PC-9 (cell line): ENCODE measurements at regions not wholly inside any gene's neighbourhood (a gene's known extent, or its start where the extent isn't known, plus 50 kb on each side); places are given as distances from the start of the nearest gene placed in this dataset.

Experiments
- BruUV-seq: library from RNA; stranded (reverse); fragments of 400-500 nt; replicated peaks from 2 replicates; lab custom pipeline; 2021; lab: Mats Ljungman, UMichigan
- CTCF ChIA-PET: fragments of 300-600 bp; sonication (Branson Sonifier 250); formaldehyde crosslinking; loops from one replicate; lab custom pipeline; 2022; ENCODE audit warnings: antibody characterized with exemption; lab: Charles Lee
- POLR2A ChIA-PET: fragments of 300-600 bp; sonication (Branson Sonifier 250); formaldehyde crosslinking; loops from one replicate; lab custom pipeline; 2022; ENCODE audit warnings: antibody characterized with exemption; ENCODE audit not compliant: unreplicated experiment; lab: Charles Lee
- DNase-seq, 2 experiments: peaks; one replicate each; pipeline versions ENCODE4 v3.0.0 to v3.0.0-alpha.2; 2015 to 2022; ENCODE audit warnings: mixed read lengths in 1 of 2
- H2AFZ ChIP-seq: fragments of 200-600 bp; sonication (generic); 2 replicates; pipeline ENCODE4 v1.8.1; 2017; ENCODE audit warnings: antibody characterized with exemption
- H3F3A ChIP-seq: fragments of 200-600 bp; sonication (generic); 2 replicates; pipeline ENCODE4 v1.8.1; 2017; ENCODE audit warnings: antibody characterized with exemption, mild to moderate bottlenecking, low read depth; ENCODE audit not compliant: insufficient read depth
- H3K27ac ChIP-seq: fragments of 200-600 bp; sonication (generic); 2 replicates; pipeline ENCODE4 v1.6.1; 2016; ENCODE audit warnings: mixed run types
- H3K27me3 ChIP-seq: fragments of 200-600 bp; sonication (generic); 2 replicates; pipeline ENCODE4 v1.6.1; 2016; ENCODE audit warnings: low read depth, mixed run types; ENCODE audit not compliant: insufficient read depth
- H3K36me3 ChIP-seq: fragments of 200-600 bp; sonication (generic); 2 replicates; pipeline ENCODE4 v1.6.1; 2016; ENCODE audit warnings: low read depth, mixed run types
- H3K4me1 ChIP-seq: fragments of 200-600 bp; sonication (generic); replicated peaks from 2 replicates; pipeline ENCODE4 v1.6.1; 2016; ENCODE audit warnings: mixed run types; ENCODE audit not compliant: insufficient read depth
- H3K4me2 ChIP-seq: fragments of 200-600 bp; sonication (generic); 2 replicates; pipeline ENCODE4 v1.6.1; 2017; ENCODE audit warnings: mixed run types
- H3K4me3 ChIP-seq: fragments of 200-600 bp; sonication (generic); 2 replicates; pipeline ENCODE4 v1.6.1; 2016; ENCODE audit warnings: mixed run types
- H3K79me2 ChIP-seq: fragments of 200-600 bp; sonication (generic); 2 replicates; pipeline ENCODE4 v1.6.1; 2017; ENCODE audit warnings: low read depth, mixed run types
- H3K9me2 ChIP-seq: fragments of 200-600 bp; sonication (generic); 2 replicates; pipeline ENCODE4 v1.8.1; 2017; ENCODE audit warnings: mild to moderate bottlenecking; ENCODE audit not compliant: insufficient read depth
- H3K9me3 ChIP-seq: fragments of 200-600 bp; sonication (generic); 2 replicates; pipeline ENCODE4 v1.8.1; 2016; ENCODE audit warnings: low read depth; ENCODE audit not compliant: insufficient read depth
- H4K20me1 ChIP-seq: fragments of 200-600 bp; sonication (generic); 2 replicates; pipeline ENCODE4 v1.8.1; 2017; ENCODE audit not compliant: insufficient read depth
- CTCF ChIP-seq: fragments of 200-600 bp; sonication (generic); conservative IDR thresholded peaks from 2 replicates; pipeline ENCODE4 v1.6.1; 2017; ENCODE audit warnings: mixed run types, antibody characterized with exemption, mild to moderate bottlenecking, moderate library complexity
- EZH2 ChIP-seq: fragments of 200-600 bp; sonication (generic); IDR thresholded peaks from 2 replicates; pipeline ENCODE4 v1.8.0; 2017; ENCODE audit warnings: antibody characterized with exemption, low read depth
- intact Hi-C: fragments of 100-400 bp; cut with micrococcal nuclease; formaldehyde crosslinking; loops from one replicate; pipeline ENCODE4 v1.10.0; 2022; ENCODE audit not compliant: unreplicated experiment

- Histone ChIP-seq H3K4me3 (no peak overlapping the region), H3K4me2 (no peak overlapping the region), H3K36me3 (no peaks in the 10 kb centered on the region), H4K20me1 (no peaks in the 10 kb centered on the region), H3K27ac (no peak overlapping the region), H3K9me3 (no peaks in the 10 kb centered on the region), H3F3A (no peaks in the 10 kb centered on the region), H3K27me3 (no peaks in the 10 kb centered on the region), H3K4me1 (no peaks in the 10 kb centered on the region), H3K9me2 (no peaks in the 10 kb centered on the region), H2AFZ (no peak overlapping the region), H3K79me2 (no peaks in the 10 kb centered on the region)
- POLR2A ChIA-PET = no interaction called here
- intact Hi-C loops = no loop called here
- no TSS peak for BruUV-seq
- CTCF ChIA-PET = no interaction called here
- no peak for TF ChIP-seq EZH2
- no peak for TF ChIP-seq CTCF
- DNase-seq = no peak
Measured at GRCh38 chr11:15725246-15725645, 610.5 kb downstream of the INSC start.

- Histone ChIP-seq H3K27ac (no peak overlapping the region), H3F3A (no peaks in the 10 kb centered on the region), H2AFZ (no peak overlapping the region), H3K79me2 (no peaks in the 10 kb centered on the region), H3K27me3 (no peaks in the 10 kb centered on the region), H3K9me3 (no peaks in the 10 kb centered on the region), H3K4me2 (no peak overlapping the region), H3K9me2 (no peaks in the 10 kb centered on the region), H3K4me1 (no peaks in the 10 kb centered on the region), H4K20me1 (no peaks in the 10 kb centered on the region), H3K4me3 (no peak overlapping the region), H3K36me3 (no peaks in the 10 kb centered on the region)
- TF ChIP-seq CTCF (no peak), EZH2 (no peak)
- ChIA-PET POLR2A (no interaction called here), CTCF (no interaction called here)
- DNase-seq = no peak
- intact Hi-C loops = no loop called here
- no TSS peak for BruUV-seq
Measured at GRCh38 chr11:15726221-15726746, 611.6 kb downstream of the INSC start.

GRCh38 chr11:15726893-15727519 lies 612.3 kb downstream of the INSC start:
- TF ChIP-seq EZH2 = no peak
- no peak for TF ChIP-seq CTCF
- no peak overlapping the region for H2AFZ ChIP-seq
- no peak for DNase-seq
- H3K4me2 ChIP-seq = no peak overlapping the region
- H3K4me3 ChIP-seq = no peak overlapping the region
- no peaks in the 10 kb centered on the region for H3K36me3 ChIP-seq
- H3K79me2 ChIP-seq = no peaks in the 10 kb centered on the region
- intact Hi-C loops = no loop called here
- H3K9me2 ChIP-seq = no peaks in the 10 kb centered on the region
- H3K9me3 ChIP-seq = no peaks in the 10 kb centered on the region
- H3K27ac ChIP-seq = no peak overlapping the region
- H3K27me3 ChIP-seq = no peaks in the 10 kb centered on the region
- POLR2A ChIA-PET = no interaction called here
- H3F3A ChIP-seq = no peaks in the 10 kb centered on the region
- no peaks in the 10 kb centered on the region for H3K4me1 ChIP-seq
- CTCF ChIA-PET = no interaction called here
- no peaks in the 10 kb centered on the region for H4K20me1 ChIP-seq
- no TSS peak for BruUV-seq
